ENCODE measurements at regions not wholly inside any gene's neighbourhood (a gene's known extent, or its start where the extent isn't known, plus 50 kb on each side); places are given as distances from the start of the nearest gene placed in this dataset.

GRCh38 chr13:29703421-29703820 lies 107.9 kb upstream of the SLC7A1 start:
- H3K4me3 ChIP-seq (ENCODE audit: low read depth, low read length) = no peak overlapping the region
- TF ChIP-seq CTCF (IDR thresholded peaks at IDR 0.05; ENCODE audit: borderline replicate concordance, insufficient read depth, low read depth, low read length) = no peak

- no peak for TF ChIP-seq CTCF (IDR thresholded peaks at IDR 0.05; ENCODE audit: borderline replicate concordance, insufficient read depth, low read depth, low read length)
- no peak overlapping the region for H3K4me3 ChIP-seq (ENCODE audit: low read depth, low read length)
Observed at GRCh38 chr13:29702912-29703351, 107.4 kb upstream of the SLC7A1 start.

- no peak for TF ChIP-seq CTCF (IDR thresholded peaks at IDR 0.05; ENCODE audit: borderline replicate concordance, insufficient read depth, low read depth, low read length)
Observed at GRCh38 chr13:29698106-29698505, 102.6 kb upstream of the SLC7A1 start.

GRCh38 chr13:29696606-29697005 lies 101.1 kb upstream of the SLC7A1 start:
- TF ChIP-seq CTCF (IDR thresholded peaks at IDR 0.05; ENCODE audit: borderline replicate concordance, insufficient read depth, low read depth, low read length) = no peak
- no peak overlapping the region for H3K4me3 ChIP-seq (ENCODE audit: low read depth, low read length)

More at GRCh38 chr13:29698106-29698505, 102.6 kb upstream of the SLC7A1 start:
- H3K4me3 ChIP-seq (ENCODE audit: low read depth, low read length) = no peak overlapping the region

- TF ChIP-seq CTCF (IDR thresholded peaks at IDR 0.05; ENCODE audit: borderline replicate concordance, insufficient read depth, low read depth, low read length) = no peak
- H3K4me3 ChIP-seq (ENCODE audit: low read depth, low read length) = no peak overlapping the region
Observed at GRCh38 chr13:29693275-29693945, 97.9 kb upstream of the SLC7A1 start.

- TF ChIP-seq CTCF (IDR thresholded peaks at IDR 0.05; ENCODE audit: borderline replicate concordance, insufficient read depth, low read depth, low read length) = no peak
- no peak overlapping the region for H3K4me3 ChIP-seq (ENCODE audit: low read depth, low read length)
Observed at GRCh38 chr13:29689548-29689947, 94.1 kb upstream of the SLC7A1 start.

- no peak overlapping the region for H3K4me3 ChIP-seq (ENCODE audit: low read depth, low read length)
- no peak for TF ChIP-seq CTCF (IDR thresholded peaks at IDR 0.05; ENCODE audit: borderline replicate concordance, insufficient read depth, low read depth, low read length)
Observed at GRCh38 chr13:29688193-29688592, 92.7 kb upstream of the SLC7A1 start.
